ENCODE measurements at regions not wholly inside any gene's neighbourhood (a gene's known extent, or its start where the extent isn't known, plus 50 kb on each side); places are given as distances from the start of the nearest gene placed in this dataset.

- DNase-seq (ENCODE audit: low read depth in 2 of 2): no peak
These were observed 250.8 kb downstream of the C4orf33 start for GRCh38 chr4:129346734-129347133.

- DNase-seq (ENCODE audit: low read depth in 2 of 2): no peak
These were observed 255.1 kb downstream of the C4orf33 start for GRCh38 chr4:129350834-129351721.

- DNase-seq (ENCODE audit: low read depth in 2 of 2): no peak
These were observed 256.5 kb downstream of the C4orf33 start for GRCh38 chr4:129352480-129352879.

- DNase-seq (ENCODE audit: low read depth in 2 of 2): no peak
These were observed 257.5 kb downstream of the C4orf33 start for GRCh38 chr4:129353490-129353889.

- no peak for DNase-seq (ENCODE audit: low read depth in 2 of 2)
These were observed 259.1 kb downstream of the C4orf33 start for GRCh38 chr4:129355031-129355430.

GRCh38 chr4:129355516-129355915 lies 259.6 kb downstream of the C4orf33 start:
- no peak for DNase-seq (ENCODE audit: low read depth in 2 of 2)

GRCh38 chr4:129358571-129358970 lies 262.6 kb downstream of the C4orf33 start:
- DNase-seq (ENCODE audit: low read depth in 2 of 2): no peak

GRCh38 chr4:129359461-129359860 lies 263.5 kb downstream of the C4orf33 start:
- DNase-seq (ENCODE audit: low read depth in 2 of 2): no peak

GRCh38 chr4:129362691-129363274 lies 266.8 kb downstream of the C4orf33 start:
- no peak for DNase-seq (ENCODE audit: low read depth in 2 of 2)

GRCh38 chr4:129364747-129365452 lies 268.9 kb downstream of the C4orf33 start:
- no peak for DNase-seq (ENCODE audit: low read depth in 2 of 2)

- no peak for DNase-seq (ENCODE audit: low read depth in 2 of 2)
These were observed 273.5 kb downstream of the C4orf33 start for GRCh38 chr4:129369361-129370010.

GRCh38 chr4:129371065-129371464 lies 275.1 kb downstream of the C4orf33 start:
- no peak for DNase-seq (ENCODE audit: low read depth in 2 of 2)

- no peak for DNase-seq (ENCODE audit: low read depth in 2 of 2)
These were observed 276.0 kb downstream of the C4orf33 start for GRCh38 chr4:129371926-129372325.

GRCh38 chr4:129377131-129377845 lies 281.3 kb downstream of the C4orf33 start:
- DNase-seq (ENCODE audit: low read depth in 2 of 2): no peak

- no peak for DNase-seq (ENCODE audit: low read depth in 2 of 2)
These were observed 282.4 kb downstream of the C4orf33 start for GRCh38 chr4:129378364-129378763.

- no peak for DNase-seq (ENCODE audit: low read depth in 2 of 2)
These were observed 283.5 kb downstream of the C4orf33 start for GRCh38 chr4:129379429-129379828.

- no peak for DNase-seq (ENCODE audit: low read depth in 2 of 2)
These were observed 289.0 kb downstream of the C4orf33 start for GRCh38 chr4:129384974-129385373.

- no peak for DNase-seq (ENCODE audit: low read depth in 2 of 2)
These were observed 291.7 kb downstream of the C4orf33 start for GRCh38 chr4:129387666-129388065.

GRCh38 chr4:129393976-129394375 lies 298.0 kb downstream of the C4orf33 start:
- no peak for DNase-seq (ENCODE audit: low read depth in 2 of 2)

GRCh38 chr4:129394635-129395034 lies 298.7 kb downstream of the C4orf33 start:
- DNase-seq (ENCODE audit: low read depth in 2 of 2): no peak

GRCh38 chr4:129403848-129404247 lies 307.9 kb downstream of the C4orf33 start:
- no peak for DNase-seq (ENCODE audit: low read depth in 2 of 2)

Data from activated CD8-positive, alpha-beta memory T cell treated with anti-CD3 and anti-CD28 coated beads for 4 hours (primary cell).